NB4 (cell line): ENCODE measurements at regions not wholly inside any gene's neighbourhood (a gene's known extent, or its start where the extent isn't known, plus 50 kb on each side); places are given as distances from the start of the nearest gene placed in this dataset.

Experiments used
- DNase-seq: peaks from one replicate; pipeline ENCODE4 v3.0.0; 2010; ENCODE audit warnings: low read depth
- H3K4me3 ChIP-seq: one replicate; pipeline ENCODE4 v1.5.1; 2011; ENCODE audit warnings: mild to moderate bottlenecking, low read depth, low read length, moderate library complexity
- CTCF ChIP-seq: IDR thresholded peaks from one replicate; pipeline ENCODE4 v1.5.1; 2012; ENCODE audit warnings: low read depth, low read length
- MYC ChIP-seq: IDR thresholded peaks from 2 replicates; pipeline ENCODE4 v1.6.1; 2011; ENCODE audit warnings: low read depth, low read length
- POLR2A ChIP-seq: IDR thresholded peaks from 2 replicates; pipeline ENCODE4 v1.6.1; 2011; ENCODE audit warnings: mild to moderate bottlenecking; ENCODE audit not compliant: insufficient read length; ENCODE audit errors: extremely low read depth
- TF ChIP-seq, protein P1 (sequence below): IDR thresholded peaks from 2 replicates; pipeline ENCODE4 v1.6.1; 2011; ENCODE audit warnings: low read depth, low read length

- no peak overlapping the region for H3K4me3 ChIP-seq
- DNase-seq: no peak
- TF ChIP-seq, protein P1, sequence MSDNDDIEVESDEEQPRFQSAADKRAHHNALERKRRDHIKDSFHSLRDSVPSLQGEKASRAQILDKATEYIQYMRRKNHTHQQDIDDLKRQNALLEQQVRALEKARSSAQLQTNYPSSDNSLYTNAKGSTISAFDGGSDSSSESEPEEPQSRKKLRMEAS: no peak
- TF ChIP-seq MYC (no peak), CTCF (no peak)
These were observed 168.9 kb downstream of the RAP2B start for GRCh38 chr3:153330901-153331300.

- DNase-seq: no peak
- no peak overlapping the region for H3K4me3 ChIP-seq
- TF ChIP-seq CTCF: no peak
- no peak for TF ChIP-seq POLR2A
- no peak for TF ChIP-seq MYC
- TF ChIP-seq, protein P1: no peak
These were observed 169.7 kb downstream of the RAP2B start for GRCh38 chr3:153331676-153332075.

- TF ChIP-seq POLR2A (no peak), CTCF (no peak), MYC (no peak)
- TF ChIP-seq, protein P1: no peak
- no peak overlapping the region for H3K4me3 ChIP-seq
- no peak for DNase-seq
These were observed 172.5 kb downstream of the RAP2B start for GRCh38 chr3:153334558-153334957.

GRCh38 chr3:153337369-153337768 is 175.3 kb downstream of the RAP2B start:
- TF ChIP-seq POLR2A (no peak), MYC (no peak), CTCF (no peak)
- TF ChIP-seq, protein P1: no peak
- H3K4me3 ChIP-seq: no peak overlapping the region
- no peak for DNase-seq

DNA sequence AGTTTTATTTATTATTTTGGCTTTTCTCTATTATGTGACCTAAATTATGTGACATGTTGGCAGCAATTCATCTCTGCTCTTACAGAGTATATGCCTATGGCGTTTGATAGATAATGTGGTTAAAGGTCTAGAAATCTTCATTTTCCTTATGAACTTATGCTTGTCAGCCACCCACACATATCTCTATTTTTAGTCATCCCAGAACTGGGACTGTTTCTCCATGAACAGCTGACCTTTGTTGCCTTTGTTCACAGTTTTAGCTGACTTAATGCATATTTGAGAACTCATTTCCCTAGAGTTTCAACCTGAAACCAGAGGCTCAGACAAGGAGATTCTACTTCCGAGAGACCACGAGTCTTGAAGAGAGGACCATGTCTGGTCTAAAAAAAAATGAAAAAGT is 176.5 kb downstream of the RAP2B start:
- H3K4me3 ChIP-seq: no peak overlapping the region
- TF ChIP-seq CTCF: no peak
- TF ChIP-seq POLR2A: no peak
- TF ChIP-seq MYC: no peak
- TF ChIP-seq, protein P1: no peak
- no peak for DNase-seq

DNA sequence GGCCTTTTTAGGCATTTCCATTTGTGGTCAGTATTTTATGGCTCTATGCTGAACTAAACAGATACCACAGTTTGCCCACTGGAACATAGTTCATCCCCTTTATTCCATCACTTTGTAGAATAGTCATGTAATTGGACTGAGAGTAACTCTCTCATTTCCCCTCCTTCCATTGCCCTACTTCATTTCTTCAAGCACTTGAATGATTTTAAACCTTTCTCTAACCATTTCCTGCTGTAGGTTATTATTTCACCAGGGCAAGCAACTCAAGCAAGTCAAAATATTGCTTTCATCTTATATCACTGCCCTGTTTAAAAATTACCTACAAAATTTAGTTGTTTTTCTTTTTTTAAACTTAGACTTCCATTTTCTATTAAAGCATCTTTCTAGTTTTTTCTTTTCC is 177.0 kb downstream of the RAP2B start:
- H3K4me3 ChIP-seq: no peak overlapping the region
- DNase-seq: no peak
- no peak for TF ChIP-seq CTCF
- TF ChIP-seq, protein P1: no peak
- no peak for TF ChIP-seq MYC
- TF ChIP-seq POLR2A: no peak
